GM10266 (cell line): ENCODE measurements at regions not wholly inside any gene's neighbourhood (a gene's known extent, or its start where the extent isn't known, plus 50 kb on each side); places are given as distances from the start of the nearest gene placed in this dataset.

Experiments used
- DNase-seq: peaks from one replicate; pipeline ENCODE4 v3.0.0; 2012; ENCODE audit errors: extremely low spot score
- CTCF ChIP-seq: IDR thresholded peaks from 2 replicates; pipeline ENCODE4 v1.5.1; 2012; ENCODE audit warnings: mild to moderate bottlenecking, low read depth; ENCODE audit not compliant: control insufficient read depth, insufficient read depth; ENCODE audit errors: missing control alignments

GRCh38 chr5:30781643-30782042 lies 411.8 kb upstream of the CDH6 start:
- no peak for DNase-seq

GRCh38 chr5:30768056-30768690 lies 425.3 kb upstream of the CDH6 start:
- no peak for TF ChIP-seq CTCF
- DNase-seq: no peak

More at GRCh38 chr5:30781643-30782042, 411.8 kb upstream of the CDH6 start:
- no peak for TF ChIP-seq CTCF

- DNase-seq: no peak
- TF ChIP-seq CTCF: no peak
These were observed 427.8 kb upstream of the CDH6 start for GRCh38 chr5:30765706-30766105.

- no peak for TF ChIP-seq CTCF
- no peak for DNase-seq
These were observed 428.3 kb upstream of the CDH6 start for GRCh38 chr5:30765227-30765626.

- no peak for DNase-seq
- TF ChIP-seq CTCF: no peak
These were observed 428.8 kb upstream of the CDH6 start for GRCh38 chr5:30764704-30765103.

GRCh38 chr5:30759731-30760130 lies 433.8 kb upstream of the CDH6 start:
- DNase-seq: no peak

More at GRCh38 chr5:30759731-30760130, 433.8 kb upstream of the CDH6 start:
- TF ChIP-seq CTCF: no peak
